Left ventricle myocardium inferior (tissue), 1 donor: ENCODE measurements at regions not wholly inside any gene's neighbourhood (a gene's known extent, or its start where the extent isn't known, plus 50 kb on each side); places are given as distances from the start of the nearest gene placed in this dataset.

ENCODE experiments used
- DNase-seq: peaks from one replicate; pipeline ENCODE4 v3.0.0-alpha.2; 2020
- H3K27ac ChIP-seq: fragments of 200-600 bp; replicated peaks from 2 replicates; pipeline ENCODE4 v1.8.0; 2021
- H3K27me3 ChIP-seq: fragments of 200-600 bp; 2 replicates; pipeline ENCODE4 v1.8.0; 2021; ENCODE audit warnings: low read depth
- H3K36me3 ChIP-seq: fragments of 200-600 bp; 2 replicates; pipeline ENCODE4 v1.8.0; 2021
- H3K4me1 ChIP-seq: fragments of 200-600 bp; 2 replicates; pipeline ENCODE4 v1.8.0; 2021
- H3K4me3 ChIP-seq: fragments of 200-600 bp; 2 replicates; pipeline ENCODE4 v1.8.0; 2021; ENCODE audit warnings: mild to moderate bottlenecking, moderate library complexity
- H3K9me3 ChIP-seq: fragments of 200-600 bp; replicated peaks from 2 replicates; pipeline ENCODE4 v1.8.0; 2021
- CTCF ChIP-seq: fragments of 200-600 bp; IDR thresholded peaks from 2 replicates; pipeline ENCODE4 v1.8.0; 2021; ENCODE audit warnings: antibody characterized with exemption, mild to moderate bottlenecking, borderline replicate concordance
- intact Hi-C: fragments of 100-400 bp; cut with micrococcal nuclease; formaldehyde crosslinking; loops from one replicate; pipeline ENCODE4 v1.11.0; 2022
- donor health status: DM: no; HTN: yes; CAD: no; lungs with severe emphysema.

GRCh38 chr16:62503073-62503472, 466.8 kb upstream of the CDH8 start:
- intact Hi-C loops = no loop called here
- H3K36me3 ChIP-seq = no peaks in the 10 kb centered on the region
- no peak for TF ChIP-seq CTCF

GRCh38 chr16:62478903-62479458, 442.7 kb upstream of the CDH8 start:
- Histone ChIP-seq H3K36me3 (no peaks in the 10 kb centered on the region), H3K27me3 (no peaks in the 10 kb centered on the region), H3K4me3 (no peak overlapping the region), H3K27ac (no peak overlapping the region), H3K4me1 (no peaks in the 10 kb centered on the region), H3K9me3 (peaks cover 6% of the 10 kb centered on the region)
- intact Hi-C loops = no loop called here
- DNase-seq = no peak
- TF ChIP-seq CTCF = no peak

More at GRCh38 chr16:62503073-62503472, 466.8 kb upstream of the CDH8 start:
- DNase-seq = no peak
- Histone ChIP-seq H3K9me3 (no peaks in the 10 kb centered on the region), H3K4me1 (no peaks in the 10 kb centered on the region), H3K27me3 (no peaks in the 10 kb centered on the region), H3K4me3 (no peak overlapping the region), H3K27ac (no peak overlapping the region)

- no peaks in the 10 kb centered on the region for H3K4me1 ChIP-seq
- no peaks in the 10 kb centered on the region for H3K27me3 ChIP-seq
- H3K9me3 ChIP-seq = peaks cover 6% of the 10 kb centered on the region
- no peak overlapping the region for H3K4me3 ChIP-seq
- intact Hi-C loops = no loop called here
- DNase-seq = no peak
- no peaks in the 10 kb centered on the region for H3K36me3 ChIP-seq
- no peak for TF ChIP-seq CTCF
- no peak overlapping the region for H3K27ac ChIP-seq
Observed at GRCh38 chr16:62477796-62478195, 441.6 kb upstream of the CDH8 start.

GRCh38 chr16:62475573-62475972, 439.3 kb upstream of the CDH8 start:
- Histone ChIP-seq H3K27me3 (no peaks in the 10 kb centered on the region), H3K4me1 (no peaks in the 10 kb centered on the region), H3K36me3 (no peaks in the 10 kb centered on the region), H3K27ac (no peak overlapping the region), H3K4me3 (no peak overlapping the region), H3K9me3 (peaks cover 24% of the 10 kb centered on the region)
- no peak for TF ChIP-seq CTCF
- DNase-seq = no peak
- intact Hi-C loops = no loop called here

GRCh38 chr16:62462971-62463370, 426.7 kb upstream of the CDH8 start:
- intact Hi-C loops = no loop called here
- Histone ChIP-seq H3K4me3 (no peak overlapping the region), H3K36me3 (no peaks in the 10 kb centered on the region), H3K27me3 (no peaks in the 10 kb centered on the region), H3K4me1 (no peaks in the 10 kb centered on the region), H3K9me3 (peaks cover 67% of the 10 kb centered on the region), H3K27ac (no peak overlapping the region)
- DNase-seq = no peak
- TF ChIP-seq CTCF = no peak

GRCh38 chr16:62450291-62450690, 414.1 kb upstream of the CDH8 start:
- Histone ChIP-seq H3K27me3 (no peaks in the 10 kb centered on the region), H3K9me3 (no peaks in the 10 kb centered on the region), H3K4me3 (no peak overlapping the region), H3K4me1 (no peaks in the 10 kb centered on the region), H3K27ac (no peak overlapping the region), H3K36me3 (no peaks in the 10 kb centered on the region)
- DNase-seq = no peak
- TF ChIP-seq CTCF = no peak
- intact Hi-C loops = no loop called here
